Kidney epithelial cell (primary cell): ENCODE measurements at regions not wholly inside any gene's neighbourhood (a gene's known extent, or its start where the extent isn't known, plus 50 kb on each side); places are given as distances from the start of the nearest gene placed in this dataset.

Experiments
- DNase-seq: peaks from one replicate; pipeline ENCODE4 v3.0.0-alpha.2; 2010; ENCODE audit warnings: low read depth
- H3K27me3 ChIP-seq: 2 replicates; pipeline ENCODE4 v1.6.0; 2011; ENCODE audit warnings: low read length; ENCODE audit not compliant: control insufficient read depth, insufficient read depth
- H3K36me3 ChIP-seq: 2 replicates; pipeline ENCODE4 v1.5.1; 2011; ENCODE audit warnings: low read length; ENCODE audit not compliant: control insufficient read depth, insufficient read depth
- H3K4me3 ChIP-seq: 2 replicates; pipeline ENCODE4 v1.5.1; 2011; ENCODE audit warnings: low read depth, mild to moderate bottlenecking, control low read depth, low read length
- TF ChIP-seq, protein P1 (sequence below): IDR thresholded peaks from 2 replicates; pipeline ENCODE4 v1.5.1; 2011; ENCODE audit warnings: mild to moderate bottlenecking, moderate library complexity, low read length, control low read depth, inconsistent platforms; ENCODE audit not compliant: insufficient read depth, poor library complexity, severe bottlenecking

DNA sequence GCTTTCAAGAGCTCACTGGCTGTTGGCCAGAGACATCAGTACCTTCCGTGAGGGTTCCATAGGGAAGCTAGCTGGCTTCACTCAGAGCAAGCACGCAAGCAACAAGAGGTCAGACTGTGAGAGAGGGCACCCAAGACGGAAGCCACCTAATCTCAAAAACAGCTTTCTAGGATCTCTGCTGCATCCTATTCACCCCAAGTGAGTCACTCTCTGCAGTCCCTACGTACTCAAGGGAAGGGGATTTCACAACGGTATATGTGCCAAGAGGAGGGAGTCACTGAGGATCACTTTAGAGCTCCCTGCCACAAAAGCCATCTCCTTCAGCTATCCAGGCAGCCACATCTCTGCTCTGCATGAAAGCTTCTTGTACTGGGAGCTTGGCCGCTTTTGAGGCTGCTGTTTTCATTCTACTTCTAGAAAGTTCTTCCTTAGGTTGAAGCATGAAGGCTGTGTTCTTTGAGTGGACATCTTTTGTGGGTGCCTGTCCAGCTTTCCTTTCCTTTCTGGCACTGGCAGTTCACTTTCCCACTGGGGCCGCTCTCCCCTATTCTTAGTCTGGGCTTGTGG, 249.5 kb downstream of the MAN2A1 start:
- Histone ChIP-seq H3K27me3 (no peaks in the 10 kb centered on the region), H3K36me3 (no peaks in the 10 kb centered on the region), H3K4me3 (no peak overlapping the region)
- TF ChIP-seq, protein P1, sequence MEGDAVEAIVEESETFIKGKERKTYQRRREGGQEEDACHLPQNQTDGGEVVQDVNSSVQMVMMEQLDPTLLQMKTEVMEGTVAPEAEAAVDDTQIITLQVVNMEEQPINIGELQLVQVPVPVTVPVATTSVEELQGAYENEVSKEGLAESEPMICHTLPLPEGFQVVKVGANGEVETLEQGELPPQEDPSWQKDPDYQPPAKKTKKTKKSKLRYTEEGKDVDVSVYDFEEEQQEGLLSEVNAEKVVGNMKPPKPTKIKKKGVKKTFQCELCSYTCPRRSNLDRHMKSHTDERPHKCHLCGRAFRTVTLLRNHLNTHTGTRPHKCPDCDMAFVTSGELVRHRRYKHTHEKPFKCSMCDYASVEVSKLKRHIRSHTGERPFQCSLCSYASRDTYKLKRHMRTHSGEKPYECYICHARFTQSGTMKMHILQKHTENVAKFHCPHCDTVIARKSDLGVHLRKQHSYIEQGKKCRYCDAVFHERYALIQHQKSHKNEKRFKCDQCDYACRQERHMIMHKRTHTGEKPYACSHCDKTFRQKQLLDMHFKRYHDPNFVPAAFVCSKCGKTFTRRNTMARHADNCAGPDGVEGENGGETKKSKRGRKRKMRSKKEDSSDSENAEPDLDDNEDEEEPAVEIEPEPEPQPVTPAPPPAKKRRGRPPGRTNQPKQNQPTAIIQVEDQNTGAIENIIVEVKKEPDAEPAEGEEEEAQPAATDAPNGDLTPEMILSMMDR, result no peak
- DNase-seq, result no peak

DNA sequence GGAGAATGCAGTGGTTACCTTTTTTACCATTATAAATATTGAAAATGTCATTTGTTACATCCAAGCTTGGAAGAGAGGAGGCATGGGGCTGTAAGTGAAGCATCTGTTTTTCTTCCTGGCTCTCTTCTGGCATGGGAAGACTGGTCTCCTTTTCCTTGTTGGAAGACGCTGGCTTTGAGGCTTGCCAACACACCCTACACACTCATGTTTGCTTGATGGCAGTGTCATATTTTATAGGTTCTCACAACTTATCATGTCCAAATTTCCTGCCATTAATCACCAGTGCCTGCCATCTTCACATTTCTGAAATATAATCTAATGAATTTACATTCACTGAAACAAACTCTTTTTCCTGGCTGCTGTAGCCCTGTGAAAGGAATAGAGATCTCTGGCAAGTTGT, 252.9 kb downstream of the MAN2A1 start:
- Histone ChIP-seq H3K4me3 (no peak overlapping the region), H3K36me3 (no peaks in the 10 kb centered on the region), H3K27me3 (no peaks in the 10 kb centered on the region)
- no peak for DNase-seq
- TF ChIP-seq, protein P1, result no peak

DNA sequence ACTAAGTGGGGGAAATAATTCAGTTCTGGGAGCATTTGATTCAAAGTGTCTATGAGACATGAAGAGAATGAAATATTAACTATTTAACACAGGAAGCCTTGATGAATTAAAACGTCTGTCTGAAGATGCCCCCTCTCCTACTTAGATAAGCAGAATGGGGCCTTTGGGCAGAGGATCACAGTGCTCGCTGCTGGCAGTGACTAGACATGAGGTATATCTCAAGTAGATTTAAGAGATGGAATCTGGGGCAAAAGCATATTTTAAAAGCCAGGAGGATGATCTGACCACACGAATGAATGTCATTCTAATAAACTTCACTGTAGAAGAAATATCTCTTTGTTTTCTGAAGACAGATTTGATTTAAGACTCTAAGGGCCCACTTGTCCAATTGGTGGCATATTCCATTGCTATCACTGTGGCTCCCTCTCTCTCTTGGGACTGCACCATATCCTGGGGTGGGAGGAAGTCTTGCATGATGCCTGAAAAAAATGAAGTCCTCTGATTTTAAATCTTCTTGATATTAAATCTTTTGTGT, 254.0 kb downstream of the MAN2A1 start:
- Histone ChIP-seq H3K4me3 (no peak overlapping the region), H3K36me3 (no peaks in the 10 kb centered on the region), H3K27me3 (no peaks in the 10 kb centered on the region)
- TF ChIP-seq, protein P1, result no peak
- DNase-seq, result no peak

GRCh38 chr5:109944461-109944860, 254.7 kb downstream of the MAN2A1 start:
- Histone ChIP-seq H3K4me3 (no peak overlapping the region), H3K27me3 (no peaks in the 10 kb centered on the region), H3K36me3 (no peaks in the 10 kb centered on the region)
- DNase-seq, result no peak
- TF ChIP-seq, protein P1, result no peak

DNA sequence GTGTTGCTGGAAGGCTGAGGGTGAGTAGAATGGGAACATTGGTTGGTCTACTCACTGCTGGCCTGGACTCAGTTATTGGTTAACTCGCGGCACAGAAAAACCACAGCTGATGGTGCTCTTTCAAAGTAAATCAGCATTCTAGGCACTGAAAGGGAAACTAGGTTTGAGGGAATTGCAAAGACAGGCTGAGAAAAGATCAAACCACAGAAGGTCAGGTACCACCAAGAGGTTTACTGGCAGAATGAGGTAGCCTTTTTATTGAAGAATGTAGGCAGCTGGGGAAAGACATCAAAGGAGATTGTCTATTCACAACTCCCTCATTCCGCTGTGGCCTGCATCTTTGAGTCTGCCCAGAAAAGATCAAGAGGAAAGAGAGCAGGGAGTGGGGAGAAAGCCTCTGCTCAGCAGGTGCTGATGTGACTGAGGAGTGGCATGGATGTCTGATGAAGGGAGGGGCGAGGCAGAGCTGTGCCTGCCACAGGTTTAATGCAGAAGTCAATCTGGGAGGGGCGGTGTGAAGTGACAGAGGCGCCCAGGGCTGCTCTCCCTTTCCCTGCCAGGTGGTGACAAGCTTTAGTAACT, 255.5 kb downstream of the MAN2A1 start:
- Histone ChIP-seq H3K36me3 (no peaks in the 10 kb centered on the region), H3K27me3 (no peaks in the 10 kb centered on the region), H3K4me3 (no peak overlapping the region)
- TF ChIP-seq, protein P1, result no peak
- DNase-seq, result peak; percentile 43
